OCI-LY1 (cell line): ENCODE measurements at regions not wholly inside any gene's neighbourhood (a gene's known extent, or its start where the extent isn't known, plus 50 kb on each side); places are given as distances from the start of the nearest gene placed in this dataset.

ENCODE experiments used
- H2AFZ ChIP-seq: fragments of 200-600 bp; sonication (generic), shearing (Covaris generic); 2 replicates; pipeline ENCODE4 v1.6.0; 2014; ENCODE audit warnings: antibody characterized with exemption, mild to moderate bottlenecking, low read length
- H3F3A ChIP-seq: fragments of 200-600 bp; sonication (generic), shearing (Covaris generic); 2 replicates; pipeline ENCODE4 v1.6.0; 2014; ENCODE audit warnings: mild to moderate bottlenecking, antibody characterized with exemption, low read length, moderate library complexity; ENCODE audit not compliant: insufficient read depth
- H3K27ac ChIP-seq: fragments of 200-600 bp; sonication (generic); 2 replicates; pipeline ENCODE4 v1.5.1; 2014; ENCODE audit warnings: low read length, mixed run types, mild to moderate bottlenecking, low read depth; ENCODE audit not compliant: poor library complexity, severe bottlenecking
- H3K27me3 ChIP-seq: fragments of 200-600 bp; sonication (generic); 2 replicates; pipeline ENCODE4 v1.6.0; 2014; ENCODE audit warnings: antibody characterized with exemption, mild to moderate bottlenecking, low read length, moderate library complexity; ENCODE audit not compliant: insufficient read depth
- H3K36me3 ChIP-seq: fragments of 200-600 bp; sonication (generic); 2 replicates; pipeline ENCODE4 v1.6.1; 2014; ENCODE audit warnings: mild to moderate bottlenecking, antibody characterized with exemption, low read length, moderate library complexity, mixed read lengths; ENCODE audit not compliant: insufficient read depth
- H3K4me1 ChIP-seq: fragments of 200-600 bp; sonication (generic); 2 replicates; pipeline ENCODE4 v1.5.1; 2014; ENCODE audit warnings: mild to moderate bottlenecking, low read length, moderate library complexity; ENCODE audit not compliant: insufficient read depth, severe bottlenecking
- H3K4me2 ChIP-seq: fragments of 200-600 bp; sonication (generic), shearing (Covaris generic); 2 replicates; pipeline ENCODE4 v1.6.1; 2014; ENCODE audit warnings: low read length
- H3K4me3 ChIP-seq: fragments of 200-600 bp; sonication (generic); 2 replicates; pipeline ENCODE4 v1.5.1; 2014; ENCODE audit warnings: low read length, low read depth, mild to moderate bottlenecking, mixed read lengths; ENCODE audit not compliant: poor library complexity, severe bottlenecking
- H3K79me2 ChIP-seq: fragments of 200-600 bp; shearing (Covaris generic); 2 replicates; pipeline ENCODE4 v1.6.1; 2016; ENCODE audit warnings: mixed run types, low read length, mixed read lengths; ENCODE audit not compliant: insufficient read depth
- H3K9ac ChIP-seq: fragments of 200-600 bp; sonication (generic), shearing (Covaris generic); 2 replicates; pipeline ENCODE4 v1.6.1; 2014; ENCODE audit warnings: mild to moderate bottlenecking, low read length, mixed read lengths
- H3K9me2 ChIP-seq: fragments of 200-600 bp; sonication (generic), shearing (Covaris generic); 2 replicates; pipeline ENCODE4 v1.6.1; 2014; ENCODE audit warnings: low read depth, mild to moderate bottlenecking, low read length, mixed read lengths
- H3K9me3 ChIP-seq: fragments of 200-600 bp; shearing (Covaris generic); 2 replicates; pipeline ENCODE4 v1.6.1; 2014; ENCODE audit warnings: low read length, mixed read lengths
- H4K20me1 ChIP-seq: fragments of 200-600 bp; sonication (generic), shearing (Covaris generic); 2 replicates; pipeline ENCODE4 v1.6.0; 2016; ENCODE audit warnings: mild to moderate bottlenecking, low read length; ENCODE audit not compliant: insufficient read depth
- EZH2 ChIP-seq: fragments of 200-600 bp; sonication (generic), shearing (Covaris generic); IDR thresholded peaks from 2 replicates; pipeline ENCODE4 v1.8.0; 2017; ENCODE audit warnings: borderline replicate concordance, mixed run types, mild to moderate bottlenecking, antibody characterized with exemption, low read length, moderate library complexity, mixed read lengths
- TF ChIP-seq, protein P1 (sequence below): fragments of 200-600 bp; sonication (generic), shearing (Covaris generic); IDR thresholded peaks from 2 replicates; pipeline ENCODE4 v1.5.1; 2017; ENCODE audit warnings: mild to moderate bottlenecking, antibody characterized with exemption, low read length, moderate library complexity, mixed read lengths

GRCh38 chr5:61673007-61673735, 341.1 kb downstream of the ZSWIM6 start:
- H3K79me2 ChIP-seq, result no peaks in the 10 kb centered on the region
- no peak overlapping the region for H3K9ac ChIP-seq
- TF ChIP-seq, protein P1, sequence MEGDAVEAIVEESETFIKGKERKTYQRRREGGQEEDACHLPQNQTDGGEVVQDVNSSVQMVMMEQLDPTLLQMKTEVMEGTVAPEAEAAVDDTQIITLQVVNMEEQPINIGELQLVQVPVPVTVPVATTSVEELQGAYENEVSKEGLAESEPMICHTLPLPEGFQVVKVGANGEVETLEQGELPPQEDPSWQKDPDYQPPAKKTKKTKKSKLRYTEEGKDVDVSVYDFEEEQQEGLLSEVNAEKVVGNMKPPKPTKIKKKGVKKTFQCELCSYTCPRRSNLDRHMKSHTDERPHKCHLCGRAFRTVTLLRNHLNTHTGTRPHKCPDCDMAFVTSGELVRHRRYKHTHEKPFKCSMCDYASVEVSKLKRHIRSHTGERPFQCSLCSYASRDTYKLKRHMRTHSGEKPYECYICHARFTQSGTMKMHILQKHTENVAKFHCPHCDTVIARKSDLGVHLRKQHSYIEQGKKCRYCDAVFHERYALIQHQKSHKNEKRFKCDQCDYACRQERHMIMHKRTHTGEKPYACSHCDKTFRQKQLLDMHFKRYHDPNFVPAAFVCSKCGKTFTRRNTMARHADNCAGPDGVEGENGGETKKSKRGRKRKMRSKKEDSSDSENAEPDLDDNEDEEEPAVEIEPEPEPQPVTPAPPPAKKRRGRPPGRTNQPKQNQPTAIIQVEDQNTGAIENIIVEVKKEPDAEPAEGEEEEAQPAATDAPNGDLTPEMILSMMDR, result no peak
- TF ChIP-seq EZH2, result no peak
- H3K9me3 ChIP-seq, result no peaks in the 10 kb centered on the region
- H3K9me2 ChIP-seq, result no peaks in the 10 kb centered on the region
- no peaks in the 10 kb centered on the region for H3F3A ChIP-seq
- no peaks in the 10 kb centered on the region for H3K4me1 ChIP-seq
- no peak overlapping the region for H3K4me2 ChIP-seq
- H3K27me3 ChIP-seq, result 0 out of 2 replicates have a peak, but pooled peaks cover 1% of the 10 kb centered on the region
- no peak overlapping the region for H2AFZ ChIP-seq
- H3K4me3 ChIP-seq, result no peak overlapping the region
- H3K27ac ChIP-seq, result no peak overlapping the region
- H4K20me1 ChIP-seq, result no peaks in the 10 kb centered on the region
- H3K36me3 ChIP-seq, result no peaks in the 10 kb centered on the region

DNA sequence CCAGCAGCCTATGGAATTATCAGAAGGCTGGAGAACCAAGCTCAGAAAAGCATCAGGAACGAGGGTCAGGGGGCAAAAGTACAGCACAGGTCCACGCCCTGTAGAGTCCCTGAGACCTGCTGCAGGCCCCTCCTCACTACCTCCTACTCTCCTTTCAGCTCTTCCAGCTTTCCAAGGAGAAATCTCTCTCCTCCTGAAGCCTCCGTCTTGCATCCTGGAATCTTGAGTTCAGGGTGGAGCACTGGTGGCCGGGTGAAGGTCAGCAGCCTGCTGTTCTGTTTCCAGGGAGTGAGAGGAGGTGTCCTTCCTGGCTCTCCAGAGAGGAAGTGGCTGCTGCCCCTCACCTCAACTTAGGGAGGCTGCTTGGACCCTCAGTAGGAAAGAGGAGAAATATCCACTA, 342.3 kb downstream of the ZSWIM6 start:
- no peak overlapping the region for H3K4me2 ChIP-seq

DNA sequence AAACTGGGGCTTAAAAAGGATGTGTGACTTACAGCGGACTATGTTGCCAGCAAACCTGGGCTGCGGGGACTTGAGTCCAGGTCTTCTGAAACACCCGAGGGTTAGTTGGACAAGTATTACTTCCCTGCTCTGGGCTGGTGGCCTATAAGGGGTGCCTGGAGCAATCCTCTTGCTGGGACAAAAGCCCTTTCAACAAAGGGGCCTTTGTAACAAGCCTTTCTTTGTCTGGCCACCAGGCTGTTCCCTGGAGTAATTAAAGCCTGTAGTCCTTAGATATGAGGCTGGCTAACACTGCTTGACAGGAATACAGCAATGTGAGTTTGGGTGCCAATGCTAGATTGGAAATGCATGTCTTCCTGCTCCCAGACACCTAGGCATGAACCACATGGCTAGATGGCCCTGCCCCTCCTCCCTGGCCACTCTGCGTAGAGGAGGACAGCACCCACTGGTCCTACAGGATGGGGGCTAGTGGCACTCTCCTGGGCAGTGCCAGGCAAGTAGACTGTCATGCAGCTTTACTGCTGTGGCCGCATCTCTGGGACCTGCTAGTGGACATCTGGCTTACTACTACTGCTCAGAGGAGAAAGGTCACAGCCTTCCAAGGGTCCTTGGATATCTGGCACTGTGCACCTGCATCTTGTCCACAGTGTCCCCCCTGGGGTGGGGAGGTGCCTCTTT, 343.1 kb downstream of the ZSWIM6 start:
- H3F3A ChIP-seq, result no peaks in the 10 kb centered on the region
- no peak overlapping the region for H3K27ac ChIP-seq
- no peaks in the 10 kb centered on the region for H3K79me2 ChIP-seq
- H3K36me3 ChIP-seq, result no peaks in the 10 kb centered on the region
- H3K4me1 ChIP-seq, result no peaks in the 10 kb centered on the region
- TF ChIP-seq, protein P1, result no peak
- TF ChIP-seq EZH2, result no peak
- H4K20me1 ChIP-seq, result no peaks in the 10 kb centered on the region
- no peaks in the 10 kb centered on the region for H3K9me3 ChIP-seq
- H3K4me3 ChIP-seq, result no peak overlapping the region
- H3K9me2 ChIP-seq, result no peaks in the 10 kb centered on the region
- no peak overlapping the region for H3K9ac ChIP-seq
- no peak overlapping the region for H3K4me2 ChIP-seq
- no peak overlapping the region for H2AFZ ChIP-seq
- no peaks in the 10 kb centered on the region for H3K27me3 ChIP-seq

More for the DNA sequence above, 342.3 kb downstream of the ZSWIM6 start:
- no peaks in the 10 kb centered on the region for H4K20me1 ChIP-seq
- no peaks in the 10 kb centered on the region for H3K9me2 ChIP-seq
- H3K27ac ChIP-seq, result no peak overlapping the region
- no peak overlapping the region for H2AFZ ChIP-seq
- no peaks in the 10 kb centered on the region for H3K79me2 ChIP-seq
- no peak for TF ChIP-seq EZH2
- TF ChIP-seq, protein P1, result no peak
- H3K9me3 ChIP-seq, result no peaks in the 10 kb centered on the region
- no peaks in the 10 kb centered on the region for H3F3A ChIP-seq
- H3K4me3 ChIP-seq, result no peak overlapping the region
- no peaks in the 10 kb centered on the region for H3K36me3 ChIP-seq
- no peaks in the 10 kb centered on the region for H3K4me1 ChIP-seq
- H3K9ac ChIP-seq, result no peak overlapping the region
- H3K27me3 ChIP-seq, result no peaks in the 10 kb centered on the region
